ENCODE measurements at regions not wholly inside any gene's neighbourhood (a gene's known extent, or its start where the extent isn't known, plus 50 kb on each side); places are given as distances from the start of the nearest gene placed in this dataset.

GRCh38 chr4:169870507-169870906 is 112.8 kb upstream of the HPF1 start:
- no peak for TF ChIP-seq CTCF (IDR thresholded peaks at IDR 0.05)

GRCh38 chr4:169869490-169869889 is 111.7 kb upstream of the HPF1 start:
- no peak for TF ChIP-seq CTCF (IDR thresholded peaks at IDR 0.05)

GRCh38 chr4:169861593-169861992 is 103.8 kb upstream of the HPF1 start:
- no peak for TF ChIP-seq CTCF (IDR thresholded peaks at IDR 0.05)

GRCh38 chr4:169859366-169860216 is 101.8 kb upstream of the HPF1 start:
- TF ChIP-seq CTCF (IDR thresholded peaks at IDR 0.05), result no peak

- TF ChIP-seq CTCF (IDR thresholded peaks at IDR 0.05), result no peak
Measured at GRCh38 chr4:169854090-169854489, 96.3 kb upstream of the HPF1 start.

GRCh38 chr4:169852481-169852880 is 94.7 kb upstream of the HPF1 start:
- no peak for TF ChIP-seq CTCF (IDR thresholded peaks at IDR 0.05)

- no peak for TF ChIP-seq CTCF (IDR thresholded peaks at IDR 0.05)
Measured at GRCh38 chr4:169851750-169852149, 94.0 kb upstream of the HPF1 start.
